ENCODE measurements at regions not wholly inside any gene's neighbourhood (a gene's known extent, or its start where the extent isn't known, plus 50 kb on each side); places are given as distances from the start of the nearest gene placed in this dataset.

DNA sequence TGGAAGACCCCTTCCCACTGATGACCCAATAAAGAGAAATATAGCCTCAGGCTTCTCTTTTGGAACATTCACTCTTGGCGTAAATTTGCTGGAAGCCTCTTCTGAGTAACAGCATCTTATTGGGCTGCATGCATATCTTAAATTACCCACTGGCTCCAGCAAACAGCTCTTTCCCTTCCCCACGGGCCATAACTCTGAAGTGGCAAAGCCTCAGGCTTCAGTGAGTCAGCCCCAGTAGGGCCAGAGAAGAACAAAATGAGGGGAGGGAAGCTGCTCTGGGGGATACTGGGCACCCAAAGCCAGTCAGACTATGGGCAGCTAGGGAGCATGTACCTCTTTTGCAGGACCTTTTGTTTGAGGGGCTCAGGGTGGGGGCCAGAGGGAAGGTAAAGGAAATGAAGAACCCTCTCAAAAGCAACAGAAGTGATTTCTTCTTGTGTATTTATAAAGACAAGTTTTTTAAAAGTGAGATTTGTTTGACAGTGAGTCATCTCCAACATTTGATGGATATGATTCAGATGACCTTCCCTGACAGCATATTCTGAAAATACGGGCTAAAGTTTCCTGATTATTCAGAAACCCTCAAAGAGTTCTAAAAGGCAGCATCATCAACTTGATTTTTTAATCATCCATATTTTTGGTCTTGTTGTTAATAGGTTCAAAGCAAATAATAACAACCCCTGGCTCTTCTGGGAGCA lies 203.4 kb downstream of the KIF18A start:
- no peak for DNase-seq

DNA sequence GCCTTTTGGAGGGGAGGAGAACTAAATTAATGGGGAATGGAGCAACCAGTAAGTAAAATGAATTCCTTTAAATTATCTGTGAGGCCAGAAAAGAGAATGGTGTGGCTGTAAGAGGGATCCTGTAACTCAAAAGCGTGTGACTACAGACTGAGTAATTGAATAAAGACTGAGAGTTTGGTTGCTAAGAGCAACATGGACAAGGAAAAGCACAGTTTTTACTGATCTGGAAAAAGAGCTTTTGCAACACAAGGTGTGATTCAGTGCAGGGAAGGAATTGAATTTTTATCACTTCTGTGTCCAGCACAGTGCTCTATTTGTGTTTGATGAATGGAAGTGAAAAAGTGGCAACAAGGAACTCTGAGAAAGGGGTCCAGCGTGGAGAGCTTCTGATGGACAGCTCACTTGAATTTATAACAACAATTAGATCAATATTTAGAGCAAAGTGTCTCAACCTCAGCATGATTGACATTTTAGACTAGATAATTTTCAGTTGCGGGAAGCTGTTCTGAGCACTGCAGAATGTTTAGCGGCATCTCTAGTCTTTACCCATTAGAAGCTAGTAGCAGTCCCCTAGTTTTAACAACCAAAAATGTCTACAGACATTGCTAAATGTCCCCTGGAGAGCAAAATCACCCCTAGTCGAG lies 202.8 kb upstream of the BDNF start:
- no peak for DNase-seq

DNA sequence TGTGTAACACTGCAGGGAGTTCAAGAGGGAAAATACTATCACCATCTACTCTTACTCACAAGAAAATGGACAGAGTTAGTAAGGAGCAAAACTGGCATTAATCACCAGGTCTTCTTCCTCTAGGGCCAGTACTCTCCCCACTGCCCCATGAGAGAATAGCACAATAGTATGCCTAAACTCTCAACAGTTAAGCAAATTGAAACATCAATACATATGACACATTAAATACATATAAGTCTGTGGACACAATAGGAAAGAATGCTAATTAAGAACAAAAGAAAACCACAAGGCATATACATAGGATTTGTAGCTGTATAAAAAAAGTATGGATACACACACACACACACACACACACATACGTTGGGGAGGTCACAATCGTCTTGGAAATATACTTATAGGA lies 197.9 kb upstream of the BDNF start:
- DNase-seq: no peak

DNA sequence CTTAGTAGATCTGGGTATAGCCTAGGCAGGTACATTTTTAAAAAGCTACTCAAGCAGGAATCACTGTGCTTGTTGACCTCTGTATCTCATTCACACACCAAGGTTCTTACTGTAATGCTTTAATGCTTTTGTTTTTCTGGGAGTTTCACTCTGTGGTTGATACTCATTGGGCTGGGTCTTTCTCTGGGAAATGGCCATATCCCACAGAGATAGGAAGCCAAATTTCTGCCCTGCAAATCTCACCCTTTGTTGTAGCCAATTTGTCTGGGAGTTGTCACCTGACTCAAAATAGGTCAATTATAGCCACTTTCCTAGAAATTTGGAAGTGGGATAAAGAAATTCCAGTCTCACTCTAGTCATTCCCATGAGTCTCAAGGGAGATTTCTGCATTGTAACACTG lies 195.8 kb upstream of the BDNF start:
- no peak for DNase-seq

DNA sequence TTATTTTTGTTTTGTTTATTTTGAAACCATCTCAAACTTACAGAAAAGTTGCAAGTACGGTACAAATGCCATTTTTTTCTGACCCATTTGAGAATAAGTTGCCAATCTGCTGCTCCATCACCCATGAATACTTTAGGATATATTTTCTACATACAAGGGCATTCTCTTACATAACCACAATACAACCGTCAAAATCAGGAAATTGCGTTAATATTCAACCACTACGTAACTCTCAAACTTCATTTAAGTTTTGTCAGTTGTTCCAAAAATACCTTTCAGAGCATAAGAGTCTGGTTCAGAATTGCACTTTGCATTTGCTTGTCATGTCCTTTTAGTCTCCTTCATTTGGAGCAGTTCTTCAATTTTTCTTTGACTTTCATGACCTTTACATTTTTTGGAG lies 194.3 kb upstream of the BDNF start:
- no peak for DNase-seq

DNA sequence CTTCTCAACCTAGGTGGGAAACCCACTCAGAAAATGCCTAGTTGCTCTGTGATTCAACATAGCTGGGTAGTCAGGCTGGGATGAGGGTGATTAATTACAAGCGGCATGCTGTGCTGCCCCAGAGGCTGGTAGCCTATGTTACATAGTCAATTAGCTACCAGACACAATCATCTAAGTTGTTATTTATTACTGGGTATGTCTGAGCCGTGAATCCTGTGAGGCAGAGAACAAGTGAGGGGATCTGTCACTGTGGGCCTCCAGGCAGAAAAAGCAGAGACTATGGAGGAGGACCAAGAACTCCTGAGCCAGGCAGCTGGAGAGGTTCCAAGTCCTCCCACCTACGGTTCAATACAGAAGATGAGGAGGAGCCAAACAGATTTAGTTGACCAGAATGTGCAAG lies 186.6 kb upstream of the BDNF start:
- DNase-seq: no peak

DNA sequence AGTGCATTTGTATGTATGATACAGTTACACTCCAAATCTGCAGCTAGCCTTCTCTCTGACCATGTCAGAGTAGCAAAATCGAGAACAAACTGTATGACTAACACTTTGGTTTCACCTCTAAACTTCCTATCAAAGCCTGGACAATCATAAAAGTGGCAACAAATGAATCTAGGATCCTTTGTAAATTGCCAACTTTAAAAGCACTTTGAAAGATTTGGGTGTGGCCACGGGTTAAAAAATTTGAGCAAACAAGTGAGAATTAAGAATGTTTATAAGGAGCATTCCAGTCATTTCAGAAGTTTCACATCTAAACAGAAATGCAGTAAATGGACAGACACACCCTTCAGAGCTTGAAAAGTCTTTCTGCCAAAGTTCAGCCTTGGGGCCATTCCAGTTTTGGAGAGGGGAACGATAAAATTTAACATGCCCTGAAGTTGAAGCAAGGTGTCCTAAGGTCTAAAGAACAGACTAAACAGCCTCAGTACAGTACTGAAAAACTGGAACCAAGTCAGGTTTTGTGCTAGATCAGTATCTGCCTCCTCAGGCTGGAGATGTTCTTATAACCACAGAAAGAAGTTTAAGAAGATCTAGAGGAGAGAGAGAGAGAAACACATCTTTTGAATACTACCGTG lies 181.9 kb upstream of the BDNF start:
- no peak for DNase-seq

DNA sequence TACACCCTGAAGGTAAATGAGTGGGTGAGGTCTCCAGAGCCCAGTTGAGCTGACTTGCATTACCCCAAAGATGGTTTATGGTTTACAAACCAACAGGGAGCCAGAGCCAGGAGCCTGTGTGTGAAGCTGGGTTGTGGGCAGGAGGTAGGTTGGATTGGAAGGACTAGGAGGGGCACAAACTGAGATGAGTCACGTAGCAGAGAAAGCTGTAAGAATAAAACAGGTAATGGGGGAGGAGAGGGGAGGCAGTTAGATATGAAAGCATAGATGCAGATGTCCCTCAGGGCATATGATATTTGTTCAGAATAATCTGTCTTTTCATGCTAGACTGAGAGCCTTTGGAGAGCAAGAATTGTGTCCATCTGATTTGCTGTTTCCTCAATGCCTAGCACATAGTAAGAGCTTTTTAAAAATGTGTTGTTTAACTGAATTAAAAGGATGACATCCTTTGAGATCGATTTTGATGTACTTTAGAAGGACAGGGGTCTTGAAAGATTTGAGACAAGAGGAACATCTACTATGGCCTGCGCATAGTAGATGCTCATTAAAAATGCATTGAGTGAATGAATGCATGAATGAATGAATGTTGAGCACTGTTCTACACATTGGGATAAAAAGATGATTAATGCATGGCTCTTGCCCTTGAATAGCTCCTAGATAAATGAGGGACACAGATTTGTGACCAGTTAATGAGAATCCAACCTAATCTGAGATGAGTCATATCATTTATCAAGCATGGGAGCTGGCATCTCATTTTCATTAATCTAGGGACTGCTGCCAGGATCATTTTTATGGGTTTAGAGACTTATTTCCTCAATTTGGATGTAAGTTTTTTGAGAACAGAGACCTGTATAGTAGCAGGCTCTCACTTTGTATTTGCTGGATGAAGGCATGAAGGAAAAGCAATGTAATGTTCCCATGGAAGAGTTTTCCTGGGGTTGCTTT lies 175.8 kb upstream of the BDNF start:
- DNase-seq: no peak

DNA sequence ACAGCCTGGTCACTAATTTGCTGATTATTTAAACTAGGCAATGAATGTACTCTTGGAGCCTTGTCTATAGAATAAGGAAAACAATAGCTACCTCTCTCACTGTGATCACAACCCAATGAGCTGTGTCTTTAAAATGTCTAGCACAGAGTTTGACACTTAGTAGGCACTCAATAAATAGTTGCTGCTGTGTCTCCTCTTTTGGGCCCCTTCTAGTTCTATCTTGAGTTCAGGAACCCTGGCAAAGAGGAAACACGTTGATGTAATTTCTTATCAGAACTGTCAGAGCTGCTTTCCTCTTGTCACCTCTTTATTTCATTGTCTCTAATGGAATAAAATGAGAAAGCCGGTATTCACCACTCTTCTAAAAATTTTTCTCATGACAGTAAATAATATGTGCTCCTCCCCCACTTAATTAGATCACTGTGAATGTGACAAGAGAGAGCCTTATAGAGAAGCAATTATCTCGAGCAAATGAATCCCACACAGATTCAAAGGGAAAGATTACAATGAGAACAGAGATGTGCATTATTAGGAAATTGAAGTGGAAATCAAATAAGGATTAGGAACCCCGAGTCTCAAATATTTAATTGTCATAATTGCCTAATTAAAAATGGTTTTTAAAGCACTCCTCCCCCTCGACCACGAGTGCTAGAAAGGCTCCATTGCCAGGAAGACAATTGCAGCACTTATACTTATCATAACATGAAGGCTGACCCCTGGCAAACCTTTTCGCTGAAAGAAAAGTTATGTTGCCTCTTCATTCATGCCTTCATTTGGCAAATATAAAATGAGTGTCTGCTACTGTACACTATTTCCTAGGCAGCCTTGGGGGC lies 175.0 kb upstream of the BDNF start:
- DNase-seq: no peak

DNA sequence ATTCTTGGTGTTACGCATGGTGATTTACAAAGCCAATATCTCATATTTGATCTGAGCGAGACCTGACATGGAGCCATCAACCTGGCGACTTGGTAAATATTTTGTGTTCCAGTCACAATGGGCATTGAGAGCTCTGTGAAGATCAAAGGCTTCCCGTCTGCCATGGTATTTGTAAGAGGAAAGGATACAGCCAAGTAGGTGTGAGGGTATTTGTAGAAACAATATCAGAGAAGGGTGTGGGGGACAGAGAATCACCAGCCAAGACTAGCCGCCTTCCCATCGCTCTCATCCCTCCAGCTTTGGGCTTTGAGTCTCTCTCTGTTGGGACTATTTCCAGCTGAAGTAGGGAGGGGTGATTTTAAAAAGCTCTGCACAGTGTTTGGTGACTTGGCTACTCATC lies 173.4 kb upstream of the BDNF start:
- DNase-seq: no peak

DNA sequence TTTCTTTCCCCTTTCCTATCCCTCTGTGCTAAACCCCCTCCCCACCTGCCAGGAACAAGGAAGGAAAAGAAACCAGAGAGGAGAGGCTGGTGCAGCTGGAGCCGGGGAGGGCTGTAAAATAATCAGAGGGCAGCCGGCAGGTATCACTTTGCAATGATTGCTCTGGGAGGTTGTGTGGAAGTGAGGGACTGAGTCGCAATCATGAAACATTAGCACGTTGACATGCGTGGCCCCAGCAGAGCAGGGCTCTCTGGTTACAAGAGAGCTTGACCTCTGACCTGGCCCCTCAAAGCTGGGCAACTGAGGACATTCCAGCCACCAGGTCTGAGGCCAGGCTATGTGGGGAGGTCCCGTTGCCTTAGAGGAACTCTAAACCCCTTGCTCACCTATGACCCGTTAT lies 170.8 kb upstream of the BDNF start:
- no peak for DNase-seq

DNA sequence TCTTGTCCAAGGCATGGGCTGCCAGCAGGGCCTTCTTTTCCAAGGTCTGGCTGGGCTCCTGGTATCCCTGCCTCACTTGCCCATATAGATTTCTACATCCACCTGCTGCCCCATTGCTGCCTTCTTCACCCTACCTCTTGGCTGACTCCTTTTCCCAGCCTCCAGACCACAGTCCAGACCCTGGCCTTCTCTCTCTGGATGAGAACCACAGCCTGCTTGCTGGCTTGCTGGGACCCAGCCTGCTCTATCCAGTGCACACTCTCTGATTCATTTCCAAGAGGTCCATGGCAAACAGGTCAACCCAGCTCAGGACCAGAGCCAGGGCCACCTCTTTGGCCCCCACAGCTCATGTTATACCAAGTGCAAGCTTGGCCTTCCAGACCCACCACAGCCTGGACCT lies 169.4 kb upstream of the BDNF start:
- no peak for DNase-seq

DNA sequence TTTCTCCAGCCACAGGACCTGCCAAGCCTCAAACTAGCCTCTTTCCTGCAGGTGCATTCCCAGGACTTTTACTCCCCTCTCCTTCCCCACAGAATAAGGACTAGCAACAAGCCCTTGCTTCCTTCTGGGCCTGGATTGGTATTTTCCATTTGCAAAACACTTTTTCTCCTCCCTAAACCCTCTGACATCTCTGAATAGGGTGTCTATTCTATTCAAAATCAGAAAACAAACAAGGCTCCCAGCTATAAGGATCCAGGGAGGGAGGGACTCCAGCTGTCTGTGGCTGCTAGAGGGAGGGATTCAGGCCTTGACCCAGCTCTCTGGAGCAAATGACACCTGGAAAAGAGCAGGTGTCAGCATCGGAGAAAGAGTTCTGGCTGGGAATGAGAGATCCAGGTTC lies 168.5 kb upstream of the BDNF start:
- no peak for DNase-seq

DNA sequence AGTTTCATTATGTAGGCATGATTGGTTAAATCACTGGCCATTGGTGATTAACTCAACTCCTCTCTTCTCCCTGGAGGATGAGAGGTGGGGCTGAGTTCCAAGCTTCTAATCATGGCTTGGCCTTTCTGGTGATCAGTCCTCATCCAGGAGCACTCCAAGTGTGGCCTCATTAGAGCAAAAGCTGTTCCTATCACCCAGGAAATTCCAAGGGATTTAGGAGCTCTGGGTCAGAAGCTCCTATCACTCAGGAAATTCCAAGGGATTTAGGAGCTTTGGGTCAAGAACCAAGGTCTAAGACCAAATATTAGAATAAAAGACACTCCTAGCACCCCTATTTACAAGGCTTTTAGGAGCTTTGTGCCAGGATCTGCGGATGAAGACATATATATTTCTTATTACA lies 168.0 kb upstream of the BDNF start:
- DNase-seq: no peak

DNA sequence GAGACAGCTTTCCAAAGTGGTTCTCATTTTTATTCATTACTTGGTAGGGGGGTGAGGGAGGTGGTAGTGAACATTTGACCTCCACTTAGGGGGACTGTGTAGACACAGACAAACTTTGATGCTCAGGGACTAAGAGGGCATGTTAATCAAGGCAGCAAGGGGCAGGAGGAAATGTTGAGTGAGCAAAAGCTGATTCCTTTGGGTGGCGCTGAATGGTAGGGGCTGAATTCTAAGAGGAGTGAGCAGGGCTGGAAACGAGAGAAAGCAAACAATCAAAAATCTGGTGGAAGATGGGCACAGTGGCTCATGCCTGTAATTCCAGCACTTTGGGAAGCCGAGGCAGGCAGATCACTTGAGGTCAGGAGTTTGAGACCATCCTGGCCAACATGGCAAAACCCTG lies 164.8 kb upstream of the BDNF start:
- DNase-seq: no peak

DNA sequence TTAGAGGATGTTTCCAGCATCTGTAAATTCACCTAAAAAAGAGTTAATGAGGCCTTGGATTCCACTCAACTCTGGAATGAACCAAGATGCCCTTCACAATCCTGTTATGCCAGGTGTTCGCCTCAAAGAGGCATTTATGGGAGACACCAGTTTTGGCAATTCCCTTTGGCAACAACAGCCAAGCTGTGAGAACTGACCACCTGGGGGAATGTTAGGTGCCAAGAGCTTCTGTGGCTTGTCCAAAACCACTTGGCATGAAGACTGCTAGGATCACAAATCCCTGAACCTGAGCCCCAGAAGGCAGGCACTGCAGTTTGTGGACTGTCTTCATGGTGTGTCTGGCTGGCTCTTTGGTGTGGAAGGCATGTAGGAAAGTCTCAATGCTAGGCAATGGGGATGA lies 164.4 kb upstream of the BDNF start:
- DNase-seq: no peak

DNA sequence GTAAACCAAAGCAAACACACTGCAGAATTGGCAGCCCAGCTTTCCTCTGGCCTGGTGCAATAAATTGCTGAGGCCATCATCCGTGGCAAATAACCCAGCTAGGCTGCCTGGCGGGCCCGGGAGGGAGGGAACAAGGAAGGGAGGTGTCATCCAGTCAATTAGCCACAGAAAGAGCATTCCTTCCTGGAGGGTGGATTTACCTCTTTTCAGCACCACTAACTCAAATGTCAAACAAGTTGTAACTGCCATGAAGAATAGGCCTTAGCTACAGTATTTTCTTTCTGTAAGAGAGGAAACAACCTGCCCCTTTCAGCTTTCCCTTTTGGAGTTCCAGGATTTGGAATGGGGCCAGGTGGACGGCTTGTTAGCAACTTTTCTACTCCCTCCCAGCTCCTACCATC lies 163.8 kb upstream of the BDNF start:
- DNase-seq: no peak

DNA sequence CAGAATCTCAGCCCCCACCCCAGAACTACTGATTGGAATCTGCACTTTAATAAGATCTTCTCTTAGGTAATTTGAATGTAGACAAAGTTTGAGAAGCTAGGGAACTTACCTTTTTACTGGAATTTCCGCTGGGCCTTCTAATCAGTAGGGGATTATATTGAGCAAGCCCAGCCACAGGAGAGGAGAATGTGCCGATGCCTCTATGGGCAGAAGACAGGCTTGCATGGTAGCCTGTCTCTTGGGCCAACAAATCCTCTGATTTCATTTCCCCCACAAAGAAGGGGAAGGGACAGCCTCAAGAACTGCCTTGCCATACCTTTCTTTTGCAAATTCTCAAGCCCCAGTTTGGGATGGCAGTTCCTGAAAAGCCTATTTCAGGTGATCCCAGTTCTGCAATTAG lies 163.4 kb upstream of the BDNF start:
- no peak for DNase-seq

DNA sequence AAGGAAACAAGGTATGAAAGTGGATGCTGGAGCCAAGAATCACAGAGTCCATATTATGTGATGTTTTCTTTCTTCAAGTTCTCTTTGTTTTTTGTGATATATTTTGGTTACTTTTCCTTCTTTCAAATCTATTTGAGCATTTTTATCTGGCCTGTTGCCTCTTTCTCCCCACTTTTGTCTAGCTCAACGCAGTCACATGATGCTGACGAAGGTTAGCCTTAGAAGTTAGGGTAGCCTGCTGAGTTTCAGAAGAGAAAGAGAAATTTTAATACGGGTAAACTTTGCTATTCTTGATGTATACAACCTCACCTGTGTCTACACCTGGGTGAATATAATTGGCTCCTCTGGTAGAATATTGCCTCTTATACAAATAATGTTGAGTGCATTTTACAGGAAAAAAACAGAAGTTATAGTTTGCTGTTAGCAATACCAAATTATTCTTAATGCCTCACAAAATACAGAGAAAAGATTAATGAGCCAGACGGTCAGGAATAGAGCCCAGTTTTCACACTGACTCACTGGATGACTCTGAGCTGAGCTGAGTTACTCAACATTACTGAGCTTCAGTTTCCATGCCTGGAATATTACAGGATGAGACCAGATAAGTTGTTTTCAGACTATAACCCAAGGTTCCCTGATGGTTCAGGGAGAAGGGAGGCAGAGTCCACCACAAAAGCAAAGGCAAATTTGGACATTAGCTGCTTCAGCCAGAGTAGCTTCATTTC lies 161.6 kb upstream of the BDNF start:
- no peak for DNase-seq

DNA sequence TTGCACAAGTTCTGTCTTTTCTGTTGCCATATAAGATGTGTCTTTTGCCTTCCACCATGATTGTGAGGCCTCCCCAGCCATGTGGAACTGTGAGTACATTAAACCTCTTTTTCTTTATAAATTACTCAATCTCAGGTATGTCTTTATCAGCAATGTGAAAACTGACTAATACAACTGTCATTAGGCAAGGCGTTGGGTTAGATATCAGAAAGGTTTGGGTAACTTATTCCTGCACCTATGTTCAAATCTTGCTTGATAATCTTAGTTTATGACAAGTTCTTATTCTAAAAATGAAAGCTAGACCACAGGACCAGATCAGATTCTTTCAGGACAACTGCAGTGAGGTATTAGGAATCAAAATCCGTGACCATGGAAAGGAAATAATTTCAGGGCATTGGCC lies 160.6 kb upstream of the BDNF start:
- no peak for DNase-seq

DNA sequence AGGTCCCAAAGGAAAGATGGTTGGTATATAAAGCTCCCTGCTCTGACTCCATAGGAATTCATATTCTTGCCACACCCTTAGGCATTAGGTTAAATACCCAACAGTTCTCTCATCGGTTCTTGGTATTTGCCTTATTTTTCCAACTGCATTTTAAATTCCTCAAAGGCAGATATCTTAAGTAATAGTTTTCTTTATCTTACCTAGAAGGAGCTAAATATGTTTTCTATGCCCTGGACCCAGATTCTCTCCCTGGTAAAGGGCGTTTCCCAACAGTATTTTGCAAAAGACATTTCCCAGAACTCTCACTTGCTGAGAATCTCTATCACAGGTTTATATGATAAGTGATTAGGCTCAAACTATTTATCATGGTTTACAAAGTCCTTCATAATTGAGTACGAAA lies 158.6 kb upstream of the BDNF start:
- no peak for DNase-seq

DNA sequence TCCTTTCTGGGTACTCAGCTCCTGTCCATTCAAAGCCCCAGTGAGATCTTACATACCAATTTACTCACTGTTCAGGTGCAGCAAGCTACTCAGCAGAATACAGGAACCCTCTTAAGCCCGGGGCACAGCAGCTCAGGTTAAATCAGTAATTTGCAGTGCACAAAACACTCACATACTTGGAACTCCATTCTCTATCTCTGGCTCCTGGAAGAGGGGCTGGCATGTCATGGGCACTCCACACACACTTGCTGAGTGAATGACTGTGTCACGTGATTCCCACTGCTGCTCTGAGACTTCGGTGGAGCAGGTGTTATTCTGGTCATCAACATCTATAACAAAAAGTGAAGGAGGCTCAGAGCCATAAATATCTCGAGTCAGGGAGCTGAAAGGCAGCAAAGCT lies 157.3 kb upstream of the BDNF start:
- no peak for DNase-seq

Data from NCI-H2171 treated with DMSO at 0.1 percent for 48 hours (cell line).